GM18861 (cell line): ENCODE measurements at regions not wholly inside any gene's neighbourhood (a gene's known extent, or its start where the extent isn't known, plus 50 kb on each side); places are given as distances from the start of the nearest gene placed in this dataset.

ENCODE experiments used
- ATAC-seq: cut with Tn5 transposase; IDR thresholded peaks from one replicate; pipeline ENCODE4 v1.9.1; 2021; ENCODE audit not compliant: unreplicated experiment

DNA sequence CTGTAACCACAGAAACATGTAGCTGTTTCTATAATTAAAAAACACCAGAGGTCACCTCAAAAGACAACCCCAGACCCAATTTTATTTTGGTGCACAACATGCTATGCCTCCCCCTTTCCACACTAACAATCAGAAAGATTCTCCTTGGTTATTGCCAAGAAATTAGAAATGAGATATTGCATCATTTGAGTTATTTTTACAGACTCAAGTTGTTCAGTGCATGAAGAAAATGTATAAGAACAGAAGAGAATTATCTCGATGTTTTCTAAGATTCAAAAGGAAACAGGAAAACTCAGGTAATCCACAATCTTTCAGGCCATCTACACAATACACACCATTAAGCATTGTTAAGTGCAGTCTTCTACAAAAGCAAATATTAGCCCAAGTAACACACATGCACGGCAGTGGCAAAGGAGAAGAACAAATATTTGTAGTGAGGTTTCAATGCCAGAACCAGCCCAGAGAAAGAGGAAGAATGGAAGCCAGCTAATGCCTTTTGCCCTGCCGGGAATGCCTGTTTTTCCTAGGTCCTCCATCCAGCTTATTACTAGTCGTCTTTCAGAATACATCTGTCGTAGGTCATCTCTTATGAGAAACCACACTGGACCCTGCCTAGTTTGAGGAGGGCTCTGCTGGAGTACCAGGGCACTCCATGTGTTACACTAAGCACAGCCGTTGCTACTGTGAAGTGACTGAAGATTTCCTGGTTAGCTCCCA is 67.6 kb upstream of the C1GALT1 start:
- ATAC-seq, result no peak

DNA sequence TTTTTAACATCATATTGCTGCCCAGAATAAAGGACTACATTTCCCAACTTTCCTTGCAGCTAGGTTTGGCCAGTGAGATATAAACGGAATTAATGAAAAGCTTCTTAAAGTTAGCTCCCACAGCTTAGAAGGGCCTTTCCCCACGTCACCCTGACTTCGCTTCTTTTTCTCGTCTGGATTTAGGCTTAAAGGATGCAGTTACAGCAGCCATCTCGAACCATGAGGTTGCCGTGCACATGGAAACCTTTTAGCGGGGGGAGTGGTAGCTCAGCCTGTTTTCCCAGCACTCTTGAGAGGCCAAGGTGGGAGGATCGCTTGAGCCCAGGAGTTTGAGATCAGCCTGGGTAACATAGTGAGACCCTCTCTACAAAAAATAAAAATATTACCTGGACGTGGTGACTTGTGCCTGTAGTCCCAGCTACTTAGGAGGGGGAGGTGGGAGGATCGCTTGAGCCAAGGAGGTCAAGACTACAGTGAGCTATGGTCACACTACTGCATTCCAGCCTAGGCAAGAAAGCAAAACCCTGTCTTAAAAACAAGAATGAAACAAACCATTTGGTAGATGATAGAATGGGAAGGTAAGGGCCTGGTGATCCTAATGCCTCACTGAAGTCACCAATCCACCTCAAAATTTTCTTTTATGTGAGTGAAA is 64.3 kb upstream of the C1GALT1 start:
- ATAC-seq, result no peak

DNA sequence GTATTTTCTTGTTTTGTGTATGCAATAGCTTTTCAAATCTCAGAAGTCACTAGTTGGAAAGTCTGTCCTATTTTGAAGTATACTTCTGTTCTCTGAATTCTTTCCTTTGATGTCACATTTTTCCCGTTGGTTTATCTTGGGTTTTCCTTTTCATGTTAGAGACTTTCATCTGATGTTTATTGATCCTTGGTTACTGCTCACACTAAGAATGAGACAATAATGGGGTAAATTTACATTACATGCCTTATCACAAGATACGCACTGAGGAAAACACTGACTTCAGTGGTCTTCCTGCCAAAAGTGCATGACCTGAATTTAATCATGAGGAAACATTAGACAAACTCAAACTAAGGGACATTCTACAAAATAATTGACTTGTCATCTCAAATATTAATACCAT is 63.5 kb upstream of the C1GALT1 start:
- no peak for ATAC-seq

DNA sequence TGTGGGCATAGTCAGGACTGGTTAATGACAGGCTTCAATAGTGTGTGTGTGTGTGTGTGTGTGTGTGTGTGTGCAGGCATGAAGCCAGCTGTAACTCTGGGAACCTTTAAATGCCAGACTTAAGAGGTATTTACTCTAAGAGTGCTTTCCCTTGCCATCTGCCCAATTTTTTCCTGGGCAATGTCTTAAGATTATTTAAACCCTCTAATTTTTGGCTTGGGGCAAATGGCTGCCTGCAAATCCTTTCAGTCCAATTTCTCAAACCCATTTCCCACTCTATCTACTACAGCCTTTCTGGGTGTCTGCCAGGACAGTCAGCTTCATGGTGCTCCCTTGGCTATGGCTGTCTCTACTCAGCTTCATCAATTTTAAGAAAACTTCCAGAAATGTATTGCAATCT is 62.6 kb upstream of the C1GALT1 start:
- no peak for ATAC-seq

DNA sequence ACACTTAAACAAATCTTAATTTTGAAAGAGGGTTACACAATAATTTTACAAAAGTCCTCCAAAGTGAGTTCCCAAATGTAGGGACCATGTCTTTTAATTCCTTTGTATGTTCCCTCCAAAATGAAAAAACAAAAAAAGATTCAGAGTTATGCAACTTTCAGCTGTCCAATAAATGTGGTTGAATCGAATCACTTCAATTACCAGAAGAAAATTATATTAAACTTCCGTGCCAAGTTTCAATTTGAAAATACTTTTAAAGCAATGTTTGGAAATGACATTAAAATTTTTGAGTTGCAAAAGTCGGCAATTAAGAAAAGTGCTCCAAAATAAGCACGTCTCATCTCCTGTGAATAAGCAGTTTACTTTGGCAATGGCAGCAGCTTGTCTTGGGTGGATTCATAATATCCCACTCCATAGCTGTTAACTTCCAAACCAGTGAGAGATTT is 60.3 kb upstream of the C1GALT1 start:
- no peak for ATAC-seq

DNA sequence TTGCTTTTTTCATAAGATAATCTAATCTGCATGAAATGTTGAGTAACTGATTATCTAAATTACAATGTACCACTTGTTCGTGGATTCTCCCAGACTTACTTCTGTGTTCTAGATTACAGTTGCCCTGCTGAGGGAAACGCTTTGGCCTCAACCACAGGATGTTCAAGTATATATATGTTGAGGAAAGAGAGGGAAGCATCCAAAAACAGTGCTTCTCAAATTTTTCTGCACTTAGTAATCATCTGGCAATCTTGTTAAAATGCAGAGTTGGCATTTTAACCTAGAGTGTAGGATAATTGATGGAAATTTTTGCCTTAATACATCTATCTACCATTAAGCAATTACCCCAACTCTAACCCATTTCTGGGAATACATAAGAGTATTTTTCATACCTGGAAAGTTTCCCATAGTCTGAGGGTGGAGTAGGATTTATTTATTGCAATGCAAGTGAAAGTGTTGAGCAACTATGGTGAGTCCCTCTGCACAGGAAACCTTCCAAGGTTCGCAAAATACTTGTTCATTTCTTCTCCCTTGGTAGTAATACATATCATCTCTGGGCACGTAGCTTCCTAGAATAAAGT is 59.6 kb upstream of the C1GALT1 start:
- no peak for ATAC-seq

DNA sequence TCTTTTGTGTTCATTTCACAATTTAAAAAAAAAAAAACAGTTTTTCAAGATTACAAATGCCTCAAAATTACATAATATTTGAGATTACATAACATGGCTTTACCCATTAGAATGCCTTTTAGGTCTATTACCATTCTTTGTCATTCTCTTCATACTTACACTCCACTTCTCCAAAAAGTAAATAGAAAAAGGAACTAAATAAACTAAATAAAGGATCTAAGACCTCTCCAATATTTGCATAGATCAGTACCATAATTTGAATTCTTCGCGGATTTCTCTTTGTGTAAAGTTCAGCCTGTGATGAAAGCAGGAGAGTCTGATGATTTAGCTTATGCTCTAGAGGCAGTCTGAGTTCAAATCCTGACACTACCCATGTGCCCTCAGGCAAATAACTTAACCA is 56.4 kb upstream of the C1GALT1 start:
- ATAC-seq, result no peak

DNA sequence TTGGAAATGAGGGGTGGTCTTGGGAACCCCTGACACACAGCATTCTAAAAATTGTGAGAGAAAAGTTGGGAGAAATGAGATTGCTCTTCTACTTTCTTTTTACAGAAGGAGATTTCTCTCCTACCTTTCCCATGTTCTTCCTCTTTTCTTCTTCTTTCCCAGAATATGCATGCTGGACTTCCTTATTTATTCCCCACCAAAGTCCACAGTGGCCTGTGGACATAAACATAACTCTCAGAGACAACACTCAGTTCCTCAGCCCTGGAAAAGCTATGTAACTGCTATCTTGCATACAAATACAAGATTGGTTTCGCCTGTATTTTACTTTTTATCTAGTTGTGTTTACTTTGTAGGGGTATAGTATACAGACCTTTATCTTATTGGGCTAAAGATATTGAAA is 54.6 kb upstream of the C1GALT1 start:
- ATAC-seq, result no peak

DNA sequence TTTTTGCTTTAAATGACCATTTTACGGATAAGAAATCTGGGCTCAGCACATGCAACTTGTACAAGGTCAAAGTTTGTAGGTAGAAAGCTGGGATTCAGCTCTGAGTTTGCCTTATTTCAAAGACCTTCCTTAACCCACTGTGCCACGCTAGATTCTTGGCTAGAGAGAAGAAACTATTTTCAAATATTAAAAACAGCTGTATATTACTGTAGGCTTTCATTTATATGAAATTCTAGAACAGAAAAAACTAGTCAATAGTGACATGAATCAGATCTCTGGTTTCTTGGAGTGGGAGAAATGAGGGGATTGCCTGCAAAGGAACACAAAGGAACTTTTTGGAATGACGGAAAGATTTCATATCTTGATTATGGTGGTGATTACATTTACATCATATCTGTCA is 53.0 kb upstream of the C1GALT1 start:
- ATAC-seq, result no peak

DNA sequence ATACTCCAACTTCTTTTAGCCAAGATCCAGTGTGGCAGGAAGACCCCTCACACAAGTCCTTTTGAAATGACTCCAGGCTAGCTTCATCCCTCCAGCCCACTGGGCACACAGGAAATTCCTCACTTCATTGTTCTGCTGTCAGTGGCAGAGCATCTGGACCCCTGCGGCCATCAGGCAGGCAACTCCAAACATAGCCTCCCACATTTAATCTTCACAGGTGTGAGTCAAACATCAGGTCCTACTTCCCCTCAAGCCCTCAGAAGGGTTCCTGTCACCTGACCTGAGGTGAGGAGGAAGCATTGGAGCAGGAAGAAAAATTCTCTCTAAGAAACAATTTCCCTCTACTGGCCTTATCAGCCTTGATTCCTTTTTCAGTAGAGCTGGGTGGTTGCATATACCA is 51.1 kb upstream of the C1GALT1 start:
- no peak for ATAC-seq
